NCI-H1105 (cell line): ENCODE measurements at regions not wholly inside any gene's neighbourhood (a gene's known extent, or its start where the extent isn't known, plus 50 kb on each side); places are given as distances from the start of the nearest gene placed in this dataset.
"Not testable (repeated sequence)": the region's sequence is repeated elsewhere in the genome, so short reads cannot be mapped to it uniquely, and the experiment has no call there.

Source experiments
- DNase-seq: peaks from one replicate; lab custom pipeline; 2025; lab: John Stamatoyannopoulos, UW

DNA sequence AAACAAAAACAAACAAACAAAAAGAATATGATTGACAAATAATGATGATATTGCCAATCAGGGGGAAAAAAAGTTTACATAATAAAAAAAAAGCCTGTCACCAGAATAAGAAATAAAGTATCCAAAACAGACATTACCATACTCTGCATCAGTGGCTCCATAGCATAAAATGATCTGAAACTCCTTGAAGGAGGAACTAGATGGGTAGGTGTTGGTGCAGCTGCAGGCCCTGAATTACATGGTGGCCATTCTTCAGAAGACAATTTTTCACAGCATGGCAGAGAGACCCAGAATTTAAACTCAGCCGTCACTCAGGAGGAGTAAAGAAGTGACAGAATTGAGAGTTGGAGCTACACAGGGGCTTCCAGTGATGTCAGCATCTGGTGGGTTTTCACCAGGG lies 60.2 kb downstream of the GLUL start:
- no peak for DNase-seq

DNA sequence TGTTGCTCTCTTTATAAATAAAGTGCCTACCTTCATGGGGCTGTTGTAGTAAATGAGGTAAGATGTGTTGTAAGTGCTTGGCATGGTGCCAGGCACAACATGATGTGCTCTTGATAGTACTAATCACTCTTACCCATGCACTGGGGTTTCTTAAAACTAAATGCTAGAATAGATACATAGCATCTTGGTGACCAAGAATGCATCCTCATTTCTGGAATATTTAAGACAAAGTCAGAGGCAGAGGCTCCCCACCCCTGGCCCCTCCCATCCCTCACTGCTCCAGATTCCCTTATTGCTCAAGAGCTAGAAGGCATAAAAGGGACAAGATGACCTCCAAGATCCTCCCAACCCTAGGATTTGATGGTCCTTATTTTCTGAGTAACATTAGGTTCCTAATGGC lies 61.3 kb downstream of the GLUL start:
- peak; percentile 2 for DNase-seq

GRCh38 chr1:182329471-182329870 lies 62.1 kb downstream of the GLUL start:
- no peak for DNase-seq

DNA sequence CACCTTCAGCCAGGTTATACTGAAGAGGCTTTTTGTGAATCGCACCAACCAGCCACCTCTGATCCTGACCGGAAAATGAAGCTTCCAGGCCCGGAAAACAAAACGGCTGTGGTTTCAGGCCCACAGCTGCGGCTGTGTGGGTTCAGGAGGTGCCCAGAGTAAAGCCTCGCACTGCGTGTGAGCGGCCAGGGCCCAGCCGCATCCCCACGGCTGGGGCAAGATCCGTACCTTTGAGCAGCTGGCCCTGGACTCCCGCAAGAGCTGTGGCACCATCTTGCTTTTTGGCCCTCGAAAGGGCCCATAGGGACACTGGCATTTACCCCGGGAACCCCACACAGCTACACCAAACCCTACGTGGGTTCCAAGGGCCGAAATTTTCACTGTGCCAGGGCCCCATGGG lies 63.0 kb downstream of the GLUL start:
- DNase-seq, result no peak

GRCh38 chr1:182325339-182325738 lies 66.3 kb downstream of the GLUL start:
- DNase-seq, result no peak

GRCh38 chr1:182321532-182321931 lies 70.1 kb downstream of the GLUL start:
- not testable (repeated sequence) for DNase-seq

DNA sequence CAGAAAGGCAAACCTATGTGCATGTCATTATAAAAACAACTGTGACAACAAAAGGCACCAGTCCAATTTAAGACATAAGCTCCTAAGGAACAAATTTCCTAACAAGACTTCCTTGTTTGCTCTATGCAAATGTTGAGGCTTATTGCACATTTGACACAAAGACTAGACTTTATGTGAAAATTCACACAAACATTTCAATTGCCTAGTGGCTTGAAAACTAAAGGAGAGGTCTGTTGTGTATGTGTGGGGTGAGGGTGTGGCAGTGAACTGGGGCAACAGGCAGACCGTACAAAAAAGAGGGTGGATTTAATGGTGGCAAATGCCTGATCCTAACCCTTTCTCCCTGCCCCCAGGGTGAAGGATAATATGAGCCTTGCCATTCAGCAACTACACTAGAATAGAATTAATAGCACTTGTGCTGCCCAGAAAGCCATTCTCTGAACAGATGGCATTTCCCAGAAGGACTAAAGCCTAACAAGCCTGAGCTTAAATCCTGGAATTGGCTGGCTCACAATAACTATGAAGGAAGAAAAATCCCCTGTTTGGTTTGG lies 73.9 kb downstream of the GLUL start:
- DNase-seq, result peak; percentile 55

DNA sequence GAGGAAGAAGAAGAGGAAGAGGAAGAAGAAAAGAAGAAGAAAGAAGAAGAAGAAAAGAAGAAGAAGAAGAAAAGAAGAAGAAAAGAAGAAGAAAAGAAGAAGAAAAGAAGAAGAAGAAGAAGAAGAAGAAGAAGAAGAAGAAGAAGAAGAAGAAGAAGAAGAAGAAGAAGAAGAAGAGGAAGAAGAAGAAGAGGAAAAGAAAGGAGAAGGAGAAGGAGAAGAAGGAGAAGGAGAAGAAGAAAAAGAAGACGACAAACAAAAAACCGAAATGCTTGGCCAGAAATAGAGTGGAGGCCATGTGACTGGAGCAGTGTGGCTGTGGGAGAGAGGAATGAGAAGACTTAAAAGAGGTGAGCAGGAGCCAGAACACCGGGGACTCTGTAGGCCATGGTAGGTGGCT lies 75.1 kb downstream of the GLUL start:
- DNase-seq, result not testable (repeated sequence)

DNA sequence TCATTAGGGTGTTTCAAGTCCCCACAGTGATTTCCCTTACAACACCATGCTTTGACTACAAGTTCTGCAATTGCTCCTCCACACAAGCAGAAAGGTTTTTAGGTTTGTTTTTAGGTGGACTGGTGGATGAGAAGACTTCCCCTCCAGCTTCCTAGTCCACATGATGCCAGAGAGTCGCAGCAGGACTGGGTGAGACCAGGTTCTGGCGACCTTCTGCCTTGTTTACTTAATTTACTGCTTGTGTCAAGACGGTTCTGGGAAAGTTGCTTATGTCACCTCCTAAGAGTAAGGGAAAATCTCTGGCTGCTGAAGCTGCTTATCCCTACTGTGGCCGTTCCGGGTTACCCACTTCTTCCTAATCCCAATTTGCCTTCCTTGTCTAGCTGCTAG lies 76.4 kb downstream of the GLUL start:
- DNase-seq, result no peak

DNA sequence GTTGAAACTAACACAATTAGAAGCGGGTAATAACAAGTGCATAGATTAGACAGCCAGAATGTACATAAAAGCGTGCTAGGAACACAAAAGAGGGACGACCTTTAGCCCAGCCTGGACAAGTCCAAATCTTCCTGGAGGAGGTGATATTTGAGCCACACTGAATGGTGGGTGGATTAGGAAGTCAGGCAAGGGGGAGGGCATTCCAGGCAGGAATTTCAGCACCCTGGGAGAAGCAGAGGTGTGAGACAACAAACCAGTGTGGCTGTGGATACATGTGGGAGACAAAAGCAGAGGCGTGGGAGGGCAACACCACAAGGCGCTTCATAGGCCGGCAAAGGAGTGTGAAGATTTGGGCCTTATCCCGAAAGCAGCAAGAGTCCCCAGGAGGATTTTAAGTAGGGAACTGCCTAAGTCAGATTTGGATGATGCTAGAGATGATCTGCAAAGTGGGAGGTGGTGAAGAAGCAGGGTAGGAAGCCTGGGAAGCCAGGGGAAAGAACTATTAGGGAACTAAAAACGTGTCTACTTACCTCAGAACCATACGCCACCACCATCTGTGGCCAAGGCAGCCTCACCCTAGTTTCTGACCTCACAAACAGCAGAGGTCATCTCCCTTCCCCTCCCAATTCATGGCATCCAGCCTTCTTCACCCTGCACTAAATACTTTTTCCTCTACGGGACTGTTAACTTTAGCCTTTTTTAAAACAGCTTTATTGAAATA lies 81.8 kb downstream of the GLUL start:
- DNase-seq, result no peak

DNA sequence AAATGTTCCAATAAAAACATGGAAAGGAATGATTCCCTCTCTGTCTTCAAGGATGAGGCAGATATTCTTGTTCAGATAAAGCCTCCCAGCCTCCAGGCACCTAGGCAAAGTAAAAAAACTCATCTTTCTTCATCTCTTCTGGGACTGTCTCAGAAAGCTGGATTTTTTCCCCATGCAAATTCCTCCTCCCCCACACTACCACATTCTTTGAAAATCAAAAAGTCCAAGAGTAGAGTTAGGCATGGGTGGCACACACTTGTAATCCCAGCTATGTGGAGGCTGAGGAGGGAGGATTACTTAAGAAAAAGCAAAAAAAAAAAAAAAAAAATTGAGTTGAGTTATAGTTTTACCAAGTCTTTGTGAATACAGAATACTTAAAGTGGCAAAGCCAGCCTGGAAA lies 82.8 kb downstream of the GLUL start:
- DNase-seq, result no peak

- DNase-seq, result not testable (repeated sequence)
Observed at GRCh38 chr1:182307486-182307885, 84.1 kb downstream of the GLUL start.

- no peak for DNase-seq
Observed at GRCh38 chr1:182305861-182306260, 85.7 kb downstream of the GLUL start.

- no peak for DNase-seq
Observed at GRCh38 chr1:182304627-182305026, 87.0 kb downstream of the GLUL start.

DNA sequence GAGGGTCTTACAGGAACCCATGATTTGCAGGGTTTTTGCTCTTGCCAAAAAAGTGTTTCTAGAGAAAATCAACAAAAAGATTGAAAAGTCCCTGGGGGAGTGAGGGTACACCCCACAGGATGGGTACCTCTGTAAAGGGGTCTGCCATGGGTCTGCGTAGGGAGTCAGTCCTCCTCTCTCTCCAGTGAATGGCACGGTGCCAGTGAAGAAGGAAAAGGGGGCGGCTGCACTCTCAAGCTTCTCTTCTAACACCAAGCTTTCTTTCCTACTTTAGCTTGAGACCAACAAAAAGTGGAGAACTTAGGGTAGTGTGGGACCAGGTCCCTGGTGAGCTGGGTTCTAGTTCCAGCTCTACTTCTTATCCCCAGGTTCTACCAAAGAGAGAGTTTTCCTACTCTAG lies 87.4 kb downstream of the GLUL start:
- DNase-seq, result no peak

- DNase-seq, result peak; percentile 32
Observed at GRCh38 chr1:182303778-182304177, 87.8 kb downstream of the GLUL start.

GRCh38 chr1:182301467-182302198 lies 90.0 kb downstream of the GLUL start:
- no peak for DNase-seq

GRCh38 chr1:182301026-182301436 lies 90.6 kb downstream of the GLUL start:
- DNase-seq, result no peak

DNA sequence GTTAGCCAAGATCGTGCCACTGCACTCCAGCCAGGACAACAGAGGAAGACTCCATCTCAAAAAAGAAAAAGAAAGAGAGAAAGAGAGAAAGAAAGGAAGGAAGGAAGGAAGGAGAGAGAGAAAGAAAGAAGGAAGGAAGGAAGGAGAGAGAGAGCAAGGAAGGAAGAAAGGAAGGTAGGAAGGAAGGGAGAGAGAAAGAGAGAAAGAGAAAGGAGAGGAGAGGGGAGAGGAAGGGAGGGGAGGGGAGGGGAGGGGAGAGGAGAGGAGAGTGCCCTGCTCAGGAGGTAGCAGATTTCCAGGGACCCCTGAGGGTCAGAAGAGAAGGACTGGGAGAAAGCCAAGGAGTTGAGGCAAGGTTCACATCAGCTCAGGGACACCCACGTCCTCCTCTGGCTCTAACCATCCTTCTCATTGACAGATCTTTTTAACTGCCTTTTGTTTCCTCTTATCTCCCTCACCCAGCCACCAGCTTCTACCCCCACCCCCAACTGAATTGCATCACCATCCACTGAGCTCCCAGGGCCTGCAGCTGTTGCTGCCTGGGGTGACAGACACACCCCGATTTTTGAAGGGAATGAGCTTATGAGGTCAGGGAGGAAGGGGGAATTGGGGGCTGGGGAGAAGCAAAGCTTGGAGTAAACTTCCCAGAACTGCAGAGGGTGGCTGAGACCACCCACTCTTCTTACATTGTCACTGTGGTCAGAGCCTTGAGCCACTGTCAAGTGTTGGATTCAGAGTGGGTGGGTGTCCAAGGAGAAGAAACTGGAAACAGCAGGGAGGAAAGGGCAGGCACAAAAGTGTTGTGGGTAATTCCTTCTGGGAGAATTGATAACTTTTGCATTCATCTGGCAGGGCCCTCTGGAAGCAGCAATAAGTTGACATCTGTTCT lies 91.6 kb downstream of the GLUL start:
- DNase-seq, result no peak

- not testable (repeated sequence) for DNase-seq
Observed at GRCh38 chr1:182299054-182299727, 92.4 kb downstream of the GLUL start.

DNA sequence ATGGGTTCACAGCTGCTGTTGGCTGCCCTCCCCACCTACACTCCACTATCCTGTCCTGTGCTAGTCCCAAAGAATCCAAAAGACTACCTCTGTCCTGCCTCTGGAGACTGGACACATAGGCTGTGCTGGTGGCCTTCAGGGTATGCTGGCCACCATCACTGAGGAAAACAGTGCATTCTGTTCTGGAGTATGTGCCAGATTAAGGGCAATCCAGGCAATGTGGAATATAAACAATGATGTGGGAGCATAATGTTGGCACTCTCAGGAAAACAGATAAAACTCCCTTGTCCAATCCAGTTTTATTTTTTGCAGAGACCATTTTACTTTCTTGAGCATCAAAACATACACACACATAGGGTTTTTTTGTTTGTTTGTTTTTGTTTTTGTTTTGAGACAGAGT lies 94.3 kb downstream of the GLUL start:
- no peak for DNase-seq

DNA sequence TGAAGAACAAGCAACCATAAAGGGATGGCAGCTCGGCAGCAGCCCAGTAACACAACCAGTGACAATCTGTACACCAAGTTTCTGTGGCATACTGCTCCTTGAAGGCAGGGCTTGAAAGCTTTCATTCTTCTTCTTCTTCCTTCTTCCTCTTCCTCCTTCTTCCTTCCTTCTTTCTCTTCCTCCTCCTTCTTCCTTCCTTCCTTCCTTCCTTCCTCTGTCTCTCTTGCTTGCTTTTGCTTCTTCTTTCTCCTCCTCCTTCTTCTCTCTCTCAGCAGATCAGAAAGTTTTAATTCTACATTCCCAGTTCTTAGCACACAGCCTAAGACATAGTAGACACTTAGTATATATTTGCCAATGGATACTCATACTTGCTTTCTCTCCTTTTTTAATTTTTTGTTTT lies 95.9 kb downstream of the GLUL start:
- DNase-seq, result no peak
